GM18499 (cell line): ENCODE measurements at regions not wholly inside any gene's neighbourhood (a gene's known extent, or its start where the extent isn't known, plus 50 kb on each side); places are given as distances from the start of the nearest gene placed in this dataset.
"Not testable (repeated sequence)": the region's sequence is repeated elsewhere in the genome, so short reads cannot be mapped to it uniquely, and the experiment has no call there.

Experiments used
- ATAC-seq: cut with Tn5 transposase; IDR thresholded peaks from one replicate; pipeline ENCODE4 v1.9.1; 2021; ENCODE audit warnings: moderate number of reproducible peaks; ENCODE audit not compliant: insufficient read depth, unreplicated experiment

- no peak for ATAC-seq
These were observed 76.7 kb upstream of the TARDBP start for GRCh38 chr1:10935724-10936123.

GRCh38 chr1:10936998-10937901 is 75.2 kb upstream of the TARDBP start:
- no peak for ATAC-seq

GRCh38 chr1:10938741-10939417 is 73.6 kb upstream of the TARDBP start:
- no peak for ATAC-seq

GRCh38 chr1:10939654-10940450 is 72.6 kb upstream of the TARDBP start:
- ATAC-seq = peak; percentile 48

GRCh38 chr1:10940451-10940804 is 72.0 kb upstream of the TARDBP start:
- ATAC-seq = no peak

- no peak for ATAC-seq
These were observed 71.6 kb upstream of the TARDBP start for GRCh38 chr1:10940838-10941237.

- ATAC-seq = no peak
These were observed 70.4 kb upstream of the TARDBP start for GRCh38 chr1:10941891-10942541.

GRCh38 chr1:10942542-10942912 is 69.9 kb upstream of the TARDBP start:
- ATAC-seq = no peak

GRCh38 chr1:10943041-10943440 is 69.4 kb upstream of the TARDBP start:
- no peak for ATAC-seq

GRCh38 chr1:10943991-10944730 is 68.3 kb upstream of the TARDBP start:
- no peak for ATAC-seq

- no peak for ATAC-seq
These were observed 66.4 kb upstream of the TARDBP start for GRCh38 chr1:10945991-10946509.

GRCh38 chr1:10947181-10947580 is 65.3 kb upstream of the TARDBP start:
- ATAC-seq = no peak

GRCh38 chr1:10947691-10948462 is 64.6 kb upstream of the TARDBP start:
- ATAC-seq = no peak

- ATAC-seq = no peak
These were observed 64.0 kb upstream of the TARDBP start for GRCh38 chr1:10948463-10948775.

- ATAC-seq = no peak
These were observed 61.9 kb upstream of the TARDBP start for GRCh38 chr1:10950316-10951172.

- not testable (repeated sequence) for ATAC-seq
These were observed 61.2 kb upstream of the TARDBP start for GRCh38 chr1:10951298-10951697.

GRCh38 chr1:10951961-10952360 is 60.5 kb upstream of the TARDBP start:
- ATAC-seq = no peak
